ENCODE measurements at regions not wholly inside any gene's neighbourhood (a gene's known extent, or its start where the extent isn't known, plus 50 kb on each side); places are given as distances from the start of the nearest gene placed in this dataset.

- Mint-ChIP-seq H3K27ac (no peak overlapping the region), H3K4me3 (no peak overlapping the region), H3K9me3 (no peaks in the 10 kb centered on the region), H3K27me3 (no peaks in the 10 kb centered on the region), H3K36me3 (ENCODE audit: low read depth) (no peaks in the 10 kb centered on the region), H3K4me1 (ENCODE audit: low read depth) (no peaks in the 10 kb centered on the region)
- DNase-seq (no peak), ATAC-seq (no peak)
- TF ChIP-seq CTCF (IDR thresholded peaks at IDR 0.05): no peak
- CTCF ChIA-PET: no interaction called here
- intact Hi-C loops (cut with micrococcal nuclease): no loop called here
- POLR2A ChIA-PET: no interaction called here
Measured at GRCh38 chr5:124669956-124670721, 76.3 kb downstream of the ZNF608 start.

GRCh38 chr5:124669300-124669648 lies 77.2 kb downstream of the ZNF608 start:
- H3K9me3 Mint-ChIP-seq: no peaks in the 10 kb centered on the region
- CTCF ChIA-PET: no interaction called here
- no peaks in the 10 kb centered on the region for H3K27me3 Mint-ChIP-seq
- no peak overlapping the region for H3K4me3 Mint-ChIP-seq
- DNase-seq (no peak), ATAC-seq (no peak)
- no peak for TF ChIP-seq CTCF (IDR thresholded peaks at IDR 0.05)
- no peaks in the 10 kb centered on the region for H3K36me3 Mint-ChIP-seq (ENCODE audit: low read depth)
- intact Hi-C loops (cut with micrococcal nuclease): no loop called here
- no peaks in the 10 kb centered on the region for H3K4me1 Mint-ChIP-seq (ENCODE audit: low read depth)
- no peak overlapping the region for H3K27ac Mint-ChIP-seq
- POLR2A ChIA-PET: no interaction called here

GRCh38 chr5:124668353-124669299 lies 77.8 kb downstream of the ZNF608 start:
- Mint-ChIP-seq H3K4me3 (no peak overlapping the region), H3K4me1 (ENCODE audit: low read depth) (no peaks in the 10 kb centered on the region), H3K9me3 (no peaks in the 10 kb centered on the region), H3K27me3 (no peaks in the 10 kb centered on the region), H3K36me3 (ENCODE audit: low read depth) (no peaks in the 10 kb centered on the region), H3K27ac (no peak overlapping the region)
- no peak for TF ChIP-seq CTCF (IDR thresholded peaks at IDR 0.05)
- ATAC-seq (no peak), DNase-seq (no peak)
- POLR2A ChIA-PET: no interaction called here
- CTCF ChIA-PET: no interaction called here
- intact Hi-C loops (cut with micrococcal nuclease): no loop called here

- H3K9me3 Mint-ChIP-seq: no peaks in the 10 kb centered on the region
- H3K27ac Mint-ChIP-seq: no peak overlapping the region
- H3K27me3 Mint-ChIP-seq: peaks cover 16% of the 10 kb centered on the region
- DNase-seq (no peak), ATAC-seq (no peak)
- no peak overlapping the region for H3K4me3 Mint-ChIP-seq
- intact Hi-C loops (cut with micrococcal nuclease): no loop called here
- no peak for TF ChIP-seq CTCF (IDR thresholded peaks at IDR 0.05)
- no peaks in the 10 kb centered on the region for H3K36me3 Mint-ChIP-seq (ENCODE audit: low read depth)
- no peaks in the 10 kb centered on the region for H3K4me1 Mint-ChIP-seq (ENCODE audit: low read depth)
- POLR2A ChIA-PET: no interaction called here
- CTCF ChIA-PET: interaction anchor here (0.7 kb wide), 1 partner anchor 9 kb away, joined by 3 read pairs; no protein-coding TSS in a partner anchor
Measured at GRCh38 chr5:124665625-124666024, 80.8 kb downstream of the ZNF608 start.

- ATAC-seq: no peak
- TF ChIP-seq CTCF (IDR thresholded peaks at IDR 0.05): no peak
- intact Hi-C loops (cut with micrococcal nuclease): no loop called here
- H3K36me3 Mint-ChIP-seq (ENCODE audit: low read depth): no peaks in the 10 kb centered on the region
- H3K9me3 Mint-ChIP-seq: no peaks in the 10 kb centered on the region
- no peak overlapping the region for H3K27ac Mint-ChIP-seq
- ChIA-PET CTCF (interaction anchor here (0.7 kb wide), 1 partner anchor 10 kb away, joined by 3 read pairs; no protein-coding TSS in a partner anchor), POLR2A (no interaction called here)
- no peak for DNase-seq
- no peaks in the 10 kb centered on the region for H3K4me1 Mint-ChIP-seq (ENCODE audit: low read depth)
- H3K4me3 Mint-ChIP-seq: no peak overlapping the region
- H3K27me3 Mint-ChIP-seq: peaks cover 17% of the 10 kb centered on the region
Measured at GRCh38 chr5:124665035-124665434, 81.4 kb downstream of the ZNF608 start.
